Progenitor cell of endocrine pancreas (in vitro differentiated cells): ENCODE measurements at regions not wholly inside any gene's neighbourhood (a gene's known extent, or its start where the extent isn't known, plus 50 kb on each side); places are given as distances from the start of the nearest gene placed in this dataset.

Source experiments
- DNase-seq: peaks from one replicate; pipeline ENCODE4 v3.0.0; 2021; ENCODE audit warnings: low spot score; ENCODE audit not compliant: unreplicated experiment
- H3K27ac Mint-ChIP-seq: 2 replicates; pipeline ENCODE4 v1.8.0; 2021; ENCODE audit warnings: mild to moderate bottlenecking, moderate library complexity, mixed read lengths
- H3K27me3 Mint-ChIP-seq: 2 replicates; pipeline ENCODE4 v1.8.0; 2021; ENCODE audit warnings: mixed read lengths
- H3K36me3 Mint-ChIP-seq: 2 replicates; pipeline ENCODE4 v1.8.0; 2022; ENCODE audit warnings: mixed read lengths; ENCODE audit not compliant: insufficient read depth
- H3K4me1 Mint-ChIP-seq: 2 replicates; pipeline ENCODE4 v1.8.0; 2021; ENCODE audit warnings: low read depth, mixed read lengths
- H3K4me3 Mint-ChIP-seq: 2 replicates; pipeline ENCODE4 v1.8.0; 2021; ENCODE audit warnings: low read depth, mild to moderate bottlenecking, moderate library complexity, mixed read lengths
- H3K9me3 Mint-ChIP-seq: 2 replicates; pipeline ENCODE4 v1.8.0; 2021; ENCODE audit warnings: low read depth, mixed read lengths
- CTCF ChIP-seq: fragments of 200-600 bp; sonication (generic); IDR thresholded peaks from one replicate; pipeline ENCODE4 v1.5.0; 2021; ENCODE audit warnings: antibody characterized with exemption, mild to moderate bottlenecking; ENCODE audit not compliant: unreplicated experiment

GRCh38 chr4:125734504-125734903, 419.7 kb downstream of the FAT4 start:
- DNase-seq, result no peak
- no peak overlapping the region for H3K4me3 Mint-ChIP-seq
- no peaks in the 10 kb centered on the region for H3K9me3 Mint-ChIP-seq
- no peaks in the 10 kb centered on the region for H3K36me3 Mint-ChIP-seq
- peaks cover 21% of the 10 kb centered on the region for H3K4me1 Mint-ChIP-seq
- no peak for TF ChIP-seq CTCF
- H3K27ac Mint-ChIP-seq, result no peak overlapping the region
- H3K27me3 Mint-ChIP-seq, result no peaks in the 10 kb centered on the region

GRCh38 chr4:125735102-125735501, 420.3 kb downstream of the FAT4 start:
- H3K9me3 Mint-ChIP-seq, result no peaks in the 10 kb centered on the region
- H3K27ac Mint-ChIP-seq, result peak overlapping the region; percentile 92
- H3K4me1 Mint-ChIP-seq, result peaks cover 15% of the 10 kb centered on the region
- no peaks in the 10 kb centered on the region for H3K27me3 Mint-ChIP-seq
- no peak for TF ChIP-seq CTCF
- H3K36me3 Mint-ChIP-seq, result no peaks in the 10 kb centered on the region
- no peak overlapping the region for H3K4me3 Mint-ChIP-seq
- DNase-seq, result no peak

- no peak overlapping the region for H3K27ac Mint-ChIP-seq
- no peak for DNase-seq
- TF ChIP-seq CTCF, result no peak
- H3K27me3 Mint-ChIP-seq, result no peaks in the 10 kb centered on the region
- H3K36me3 Mint-ChIP-seq, result no peaks in the 10 kb centered on the region
- H3K9me3 Mint-ChIP-seq, result no peaks in the 10 kb centered on the region
- no peak overlapping the region for H3K4me3 Mint-ChIP-seq
- peaks cover 14% of the 10 kb centered on the region for H3K4me1 Mint-ChIP-seq
Observed at GRCh38 chr4:125736057-125736456, 421.3 kb downstream of the FAT4 start.

GRCh38 chr4:125739760-125740159, 425.0 kb downstream of the FAT4 start:
- no peaks in the 10 kb centered on the region for H3K27me3 Mint-ChIP-seq
- DNase-seq, result no peak
- H3K27ac Mint-ChIP-seq, result no peak overlapping the region
- H3K9me3 Mint-ChIP-seq, result no peaks in the 10 kb centered on the region
- H3K4me3 Mint-ChIP-seq, result no peak overlapping the region
- H3K36me3 Mint-ChIP-seq, result no peaks in the 10 kb centered on the region
- no peak for TF ChIP-seq CTCF
- H3K4me1 Mint-ChIP-seq, result peaks cover 11% of the 10 kb centered on the region

- H3K27me3 Mint-ChIP-seq, result no peaks in the 10 kb centered on the region
- no peak overlapping the region for H3K27ac Mint-ChIP-seq
- peak; percentile 60 for TF ChIP-seq CTCF
- no peaks in the 10 kb centered on the region for H3K4me1 Mint-ChIP-seq
- no peak for DNase-seq
- H3K36me3 Mint-ChIP-seq, result no peaks in the 10 kb centered on the region
- no peaks in the 10 kb centered on the region for H3K9me3 Mint-ChIP-seq
- no peak overlapping the region for H3K4me3 Mint-ChIP-seq
Observed at GRCh38 chr4:125741825-125742452, 427.2 kb downstream of the FAT4 start.
